Suppressor macrophage treated with lipopolysaccharide for 4 hours (primary cell): ENCODE measurements at regions not wholly inside any gene's neighbourhood (a gene's known extent, or its start where the extent isn't known, plus 50 kb on each side); places are given as distances from the start of the nearest gene placed in this dataset.
"Not testable (repeated sequence)": the region's sequence is repeated elsewhere in the genome, so short reads cannot be mapped to it uniquely, and the experiment has no call there.

ENCODE experiments used
- DNase-seq: peaks from one replicate; pipeline ENCODE4 v3.0.0-alpha.2; 2020

- no peak for DNase-seq
Measured at GRCh38 chr4:59759082-59759825, 1440.9 kb upstream of the ADGRL3 start.

GRCh38 chr4:59762344-59762743, 1437.8 kb upstream of the ADGRL3 start:
- no peak for DNase-seq

GRCh38 chr4:59770601-59771264, 1429.4 kb upstream of the ADGRL3 start:
- no peak for DNase-seq

GRCh38 chr4:59772641-59773139, 1427.4 kb upstream of the ADGRL3 start:
- DNase-seq, result no peak

GRCh38 chr4:59780271-59780670, 1419.9 kb upstream of the ADGRL3 start:
- DNase-seq, result not testable (repeated sequence)

- no peak for DNase-seq
Measured at GRCh38 chr4:59805176-59805575, 1395.0 kb upstream of the ADGRL3 start.

- no peak for DNase-seq
Measured at GRCh38 chr4:59814402-59815010, 1385.6 kb upstream of the ADGRL3 start.

- DNase-seq, result peak; percentile 54
Measured at GRCh38 chr4:59818656-59819055, 1381.5 kb upstream of the ADGRL3 start.

- DNase-seq, result no peak
Measured at GRCh38 chr4:59823311-59823710, 1376.8 kb upstream of the ADGRL3 start.

GRCh38 chr4:59825104-59825503, 1375.0 kb upstream of the ADGRL3 start:
- DNase-seq, result no peak

GRCh38 chr4:59831746-59832145, 1368.4 kb upstream of the ADGRL3 start:
- no peak for DNase-seq

GRCh38 chr4:59834943-59835342, 1365.2 kb upstream of the ADGRL3 start:
- DNase-seq, result no peak

- no peak for DNase-seq
Measured at GRCh38 chr4:59837751-59838150, 1362.4 kb upstream of the ADGRL3 start.

GRCh38 chr4:59838236-59838635, 1361.9 kb upstream of the ADGRL3 start:
- no peak for DNase-seq

GRCh38 chr4:59841698-59842097, 1358.4 kb upstream of the ADGRL3 start:
- no peak for DNase-seq

- DNase-seq, result no peak
Measured at GRCh38 chr4:59848457-59848856, 1351.7 kb upstream of the ADGRL3 start.

- no peak for DNase-seq
Measured at GRCh38 chr4:59855630-59856352, 1344.3 kb upstream of the ADGRL3 start.

GRCh38 chr4:59869056-59869455, 1331.1 kb upstream of the ADGRL3 start:
- no peak for DNase-seq

- no peak for DNase-seq
Measured at GRCh38 chr4:59869559-59869958, 1330.6 kb upstream of the ADGRL3 start.

GRCh38 chr4:59881632-59882031, 1318.5 kb upstream of the ADGRL3 start:
- DNase-seq, result no peak

- DNase-seq, result no peak
Measured at GRCh38 chr4:59904331-59904730, 1295.8 kb upstream of the ADGRL3 start.

- DNase-seq, result no peak
Measured at GRCh38 chr4:59920416-59920815, 1279.7 kb upstream of the ADGRL3 start.

- DNase-seq, result no peak
Measured at GRCh38 chr4:59925290-59925689, 1274.8 kb upstream of the ADGRL3 start.
